GM21825 (cell line): ENCODE measurements at regions not wholly inside any gene's neighbourhood (a gene's known extent, or its start where the extent isn't known, plus 50 kb on each side); places are given as distances from the start of the nearest gene placed in this dataset.

Source experiments
- ATAC-seq: cut with Tn5 transposase; IDR thresholded peaks from one replicate; pipeline ENCODE4 v1.9.1; 2021; ENCODE audit warnings: mild to moderate bottlenecking, moderate library complexity; ENCODE audit not compliant: unreplicated experiment

- no peak for ATAC-seq
Measured at GRCh38 chr1:90782046-90782445, 64.9 kb upstream of the BARHL2 start.

DNA sequence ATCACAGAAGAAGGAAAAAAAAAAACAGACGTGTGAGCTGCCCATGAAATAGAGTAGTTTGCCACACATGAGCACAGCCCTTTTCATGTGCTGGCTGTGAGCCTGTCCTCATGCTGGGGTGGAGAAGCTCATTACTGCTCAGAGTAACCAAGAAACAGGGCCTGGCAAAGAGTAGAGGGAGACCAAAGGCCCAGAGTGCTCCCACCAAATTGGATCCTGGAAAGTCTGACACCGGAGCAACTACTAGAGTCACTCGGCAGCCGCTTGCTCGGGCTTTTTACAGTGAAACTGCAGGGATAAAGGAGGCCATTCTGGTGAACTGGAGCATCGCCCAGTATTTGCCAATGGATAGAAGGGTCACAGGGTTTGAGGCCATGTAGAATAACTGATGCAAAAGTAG is 64.4 kb upstream of the BARHL2 start:
- no peak for ATAC-seq

- ATAC-seq: no peak
Measured at GRCh38 chr1:90780981-90781380, 63.9 kb upstream of the BARHL2 start.

- no peak for ATAC-seq
Measured at GRCh38 chr1:90779573-90779972, 62.5 kb upstream of the BARHL2 start.

- ATAC-seq: no peak
Measured at GRCh38 chr1:90778486-90778885, 61.4 kb upstream of the BARHL2 start.

DNA sequence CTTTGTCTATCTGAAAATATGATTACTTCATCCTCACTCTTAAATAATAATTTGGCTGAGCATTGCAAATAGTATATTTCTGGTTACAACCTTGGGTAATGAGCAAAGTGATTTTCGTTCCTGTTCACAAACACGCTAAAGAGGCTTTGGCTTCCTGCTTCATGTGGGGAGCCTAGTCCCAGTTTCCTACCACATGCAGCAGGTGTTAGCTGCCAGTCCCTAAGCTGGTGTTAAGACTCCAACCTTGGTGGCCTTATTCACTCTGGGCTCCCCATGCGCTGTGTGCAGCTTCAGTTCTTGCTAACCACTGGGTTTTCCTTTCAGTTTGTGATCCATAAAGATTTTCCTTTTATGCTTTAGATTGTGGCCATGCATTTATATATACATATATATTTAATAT is 56.7 kb upstream of the BARHL2 start:
- ATAC-seq: no peak

DNA sequence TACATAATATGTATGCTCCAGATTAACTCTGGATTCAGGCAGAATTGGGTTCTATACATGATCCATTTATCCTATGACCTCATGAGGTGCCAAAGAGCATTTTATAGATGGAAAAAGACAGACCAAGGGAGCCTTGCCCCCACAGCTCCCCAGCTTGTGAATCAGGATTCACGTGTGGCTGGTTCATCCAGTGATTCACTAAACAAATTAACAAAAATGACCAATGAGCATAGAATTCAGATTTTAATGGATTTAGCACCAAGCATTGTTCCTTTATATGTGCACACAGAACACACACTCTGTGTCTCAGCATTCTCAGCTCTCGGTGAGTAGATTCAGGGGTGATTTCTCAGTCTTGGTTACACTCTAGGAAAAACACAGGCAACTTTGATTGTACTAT is 51.7 kb upstream of the BARHL2 start:
- no peak for ATAC-seq

DNA sequence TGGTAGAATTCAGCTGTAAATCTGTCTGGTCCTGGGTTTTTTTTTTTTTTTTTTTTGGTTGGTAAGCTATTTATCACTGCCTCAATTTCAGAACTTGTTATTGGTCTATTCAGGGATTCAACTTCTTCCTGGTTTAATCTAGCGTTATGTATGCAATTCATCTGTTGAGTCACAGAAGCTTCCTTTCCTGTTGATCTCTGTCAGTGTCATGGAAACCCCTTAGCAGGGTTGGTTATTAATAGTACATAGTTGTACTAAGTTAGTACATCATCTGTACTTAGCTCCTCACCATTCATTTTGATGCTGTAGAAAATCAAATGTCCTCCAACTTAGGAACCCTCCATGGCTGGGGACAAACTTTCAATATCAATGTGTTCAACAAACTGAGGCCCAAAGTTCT is 51.0 kb upstream of the BARHL2 start:
- ATAC-seq: no peak
